ENCODE measurements at regions not wholly inside any gene's neighbourhood (a gene's known extent, or its start where the extent isn't known, plus 50 kb on each side); places are given as distances from the start of the nearest gene placed in this dataset.

DNA sequence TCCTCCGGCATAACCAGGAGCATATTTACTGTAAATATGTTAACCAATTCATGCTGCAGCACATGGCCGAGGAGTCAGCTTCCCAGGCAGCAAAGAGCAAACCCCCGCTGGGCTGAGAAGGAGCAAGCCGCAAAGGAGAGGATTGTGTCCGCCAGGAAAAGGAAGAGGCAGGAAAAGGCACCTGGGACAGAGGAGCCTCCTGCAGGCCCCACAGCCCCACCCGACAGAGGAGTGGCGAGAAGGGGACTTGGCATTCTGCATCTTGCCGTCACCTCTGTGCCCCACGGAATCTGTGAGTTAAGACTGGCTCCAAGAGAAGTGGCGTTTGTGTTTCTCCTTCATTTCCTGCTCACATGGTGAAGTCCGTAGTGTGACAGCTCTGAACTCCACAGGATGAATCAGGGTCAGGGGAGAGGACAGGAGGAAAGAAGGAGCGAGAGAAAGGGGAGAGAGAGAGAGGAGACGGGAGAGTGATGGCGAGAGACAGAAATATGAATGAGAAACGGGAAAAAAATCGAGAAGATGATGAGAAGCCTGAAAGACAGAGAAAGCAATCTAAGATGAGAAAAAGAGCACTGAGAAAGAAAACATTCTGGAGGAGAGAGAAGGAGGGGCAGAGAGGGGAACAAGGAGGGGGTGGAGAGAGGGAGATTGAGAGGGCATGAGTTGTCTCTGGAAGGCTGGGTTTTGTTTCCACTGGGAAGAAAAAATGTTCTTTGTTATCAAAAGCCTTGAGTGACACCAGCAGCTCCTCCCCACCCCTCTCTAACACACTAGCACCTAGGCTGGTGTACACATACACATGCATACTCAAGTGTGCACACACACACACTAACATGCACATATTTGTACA, 489.6 kb downstream of the MN1 start:
- TF ChIP-seq CTCF (IDR thresholded peaks at IDR 0.05): no peak
- TF ChIP-seq POLR2AphosphoS5 (IDR thresholded peaks at IDR 0.05; ENCODE audit: insufficient read depth in 1 of 2, low read depth in 1 of 2): no peak

Measured in vagina (tissue), 2 donors.